ENCODE measurements at regions not wholly inside any gene's neighbourhood (a gene's known extent, or its start where the extent isn't known, plus 50 kb on each side); places are given as distances from the start of the nearest gene placed in this dataset.
"Not testable (repeated sequence)": the region's sequence is repeated elsewhere in the genome, so short reads cannot be mapped to it uniquely, and the experiment has no call there.

- no peak overlapping the region for H3K4me3 ChIP-seq (ENCODE audit: low read depth, low read length, poor library complexity, severe bottlenecking)
- H2AFZ ChIP-seq (ENCODE audit: low read length): no peak overlapping the region
- no peaks in the 10 kb centered on the region for H3K9me2 ChIP-seq (ENCODE audit: insufficient read depth, low read length)
- no peak for DNase-seq (ENCODE audit: low spot score)
- ChIA-PET POLR2A (interaction anchor here (0.6 to 1.0 kb wide), 3 partner anchors 50 to 1265 kb away, joined by 4 to 5 read pairs (median 5); no protein-coding TSS in a partner anchor), CTCF (ENCODE audit: unreplicated experiment) (no interaction called here)
- H4K20me1 ChIP-seq (ENCODE audit: insufficient read depth, low read length): no peaks in the 10 kb centered on the region
- H3K36me3 ChIP-seq (ENCODE audit: insufficient read depth, low read length): no peaks in the 10 kb centered on the region
- no TSS peak for BruUV-seq (replicated peaks)
- TF ChIP-seq EZH2phosphoT487 (IDR thresholded peaks at IDR 0.05; ENCODE audit: borderline replicate concordance, low read depth, low read length) (no peak), CTCF (conservative IDR thresholded peaks at IDR 0.05; ENCODE audit: low read length) (no peak)
- H3K9me3 ChIP-seq (ENCODE audit: low read length): no peaks in the 10 kb centered on the region
- H3K79me2 ChIP-seq (ENCODE audit: insufficient read depth, low read depth, low read length): no peaks in the 10 kb centered on the region
- H3K4me2 ChIP-seq (ENCODE audit: low read length): no peak overlapping the region
- intact Hi-C loops (cut with micrococcal nuclease; ENCODE audit: unreplicated experiment): no loop called here
- no peak overlapping the region for H3K27ac ChIP-seq (ENCODE audit: low read depth, low read length, poor library complexity, severe bottlenecking)
- no peaks in the 10 kb centered on the region for H3K4me1 ChIP-seq (ENCODE audit: insufficient read depth, low read length, poor library complexity, severe bottlenecking)
Observed at GRCh38 chr12:92233346-92234015, 87.8 kb upstream of the BTG1 start.

GRCh38 chr12:92232371-92232932 lies 86.8 kb upstream of the BTG1 start:
- POLR2A ChIA-PET: interaction anchor here (0.6 to 1.0 kb wide), 3 partner anchors 51 to 1264 kb away, joined by 4 to 5 read pairs (median 5); no protein-coding TSS in a partner anchor
- H3K4me2 ChIP-seq (ENCODE audit: low read length); BruUV-seq (replicated peaks); H3K4me1 ChIP-seq (ENCODE audit: insufficient read depth, low read length, poor library complexity, severe bottlenecking); DNase-seq (ENCODE audit: low spot score); intact Hi-C loops (cut with micrococcal nuclease; ENCODE audit: unreplicated experiment); H2AFZ ChIP-seq (ENCODE audit: low read length); H3K4me3 ChIP-seq (ENCODE audit: low read depth, low read length, poor library complexity, severe bottlenecking); H3K27ac ChIP-seq (ENCODE audit: low read depth, low read length, poor library complexity, severe bottlenecking); H3K36me3 ChIP-seq (ENCODE audit: insufficient read depth, low read length); H3K79me2 ChIP-seq (ENCODE audit: insufficient read depth, low read depth, low read length); H3K9me3 ChIP-seq (ENCODE audit: low read length); H4K20me1 ChIP-seq (ENCODE audit: insufficient read depth, low read length); H3K9me2 ChIP-seq (ENCODE audit: insufficient read depth, low read length); CTCF ChIA-PET (ENCODE audit: unreplicated experiment): not testable (repeated sequence)

- H3K9me2 ChIP-seq (ENCODE audit: insufficient read depth, low read length); DNase-seq (ENCODE audit: low spot score); CTCF ChIA-PET (ENCODE audit: unreplicated experiment): not testable (repeated sequence)
Observed at GRCh38 chr12:92231945-92232344, 86.3 kb upstream of the BTG1 start.

GRCh38 chr12:92231532-92231931 lies 85.9 kb upstream of the BTG1 start:
- H2AFZ ChIP-seq (ENCODE audit: low read length); intact Hi-C loops (cut with micrococcal nuclease; ENCODE audit: unreplicated experiment); BruUV-seq (replicated peaks); H3K27ac ChIP-seq (ENCODE audit: low read depth, low read length, poor library complexity, severe bottlenecking); H3K9me3 ChIP-seq (ENCODE audit: low read length); H3K4me3 ChIP-seq (ENCODE audit: low read depth, low read length, poor library complexity, severe bottlenecking); H3K36me3 ChIP-seq (ENCODE audit: insufficient read depth, low read length); DNase-seq (ENCODE audit: low spot score); H3K4me2 ChIP-seq (ENCODE audit: low read length); CTCF ChIA-PET (ENCODE audit: unreplicated experiment); H3K9me2 ChIP-seq (ENCODE audit: insufficient read depth, low read length); H4K20me1 ChIP-seq (ENCODE audit: insufficient read depth, low read length); H3K4me1 ChIP-seq (ENCODE audit: insufficient read depth, low read length, poor library complexity, severe bottlenecking); H3K79me2 ChIP-seq (ENCODE audit: insufficient read depth, low read depth, low read length): not testable (repeated sequence)
- POLR2A ChIA-PET: interaction anchor here (1.4 kb wide), 1 partner anchor 59 kb away, joined by 4 read pairs; no protein-coding TSS in a partner anchor

More at GRCh38 chr12:92231945-92232344, 86.3 kb upstream of the BTG1 start:
- H3K4me1 ChIP-seq (ENCODE audit: insufficient read depth, low read length, poor library complexity, severe bottlenecking); H3K79me2 ChIP-seq (ENCODE audit: insufficient read depth, low read depth, low read length); H4K20me1 ChIP-seq (ENCODE audit: insufficient read depth, low read length); H3K9me3 ChIP-seq (ENCODE audit: low read length); POLR2A ChIA-PET; H3K27ac ChIP-seq (ENCODE audit: low read depth, low read length, poor library complexity, severe bottlenecking); H2AFZ ChIP-seq (ENCODE audit: low read length); BruUV-seq (replicated peaks); intact Hi-C loops (cut with micrococcal nuclease; ENCODE audit: unreplicated experiment); H3K4me2 ChIP-seq (ENCODE audit: low read length); H3K4me3 ChIP-seq (ENCODE audit: low read depth, low read length, poor library complexity, severe bottlenecking); H3K36me3 ChIP-seq (ENCODE audit: insufficient read depth, low read length): not testable (repeated sequence)

Data from OCI-LY7 (cell line).